ENCODE measurements at regions not wholly inside any gene's neighbourhood (a gene's known extent, or its start where the extent isn't known, plus 50 kb on each side); places are given as distances from the start of the nearest gene placed in this dataset.

DNA sequence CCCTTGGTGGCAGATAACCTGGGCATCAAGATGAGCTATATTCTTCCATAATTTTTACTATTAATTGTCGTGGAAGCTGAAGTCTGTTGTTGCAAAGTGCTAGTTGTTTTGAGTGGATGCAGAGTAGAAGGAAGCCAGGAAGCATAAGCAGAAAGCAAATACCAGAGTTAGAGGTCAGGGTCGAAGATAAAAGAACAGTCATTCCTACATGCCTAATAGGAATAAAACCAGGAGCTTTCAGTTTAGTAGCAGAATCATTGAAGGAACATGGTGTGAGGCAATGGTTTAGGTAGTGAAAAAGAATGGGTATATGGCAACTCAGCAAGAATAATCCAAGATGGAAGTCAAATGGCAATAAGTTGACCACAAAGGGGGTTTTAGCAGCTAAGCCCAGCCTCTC lies 121.6 kb upstream of the FST start:
- Histone ChIP-seq H3K9me3 (ENCODE audit: insufficient read depth, low read length) (no peaks in the 10 kb centered on the region), H3K36me3 (replicated peaks; ENCODE audit: low read depth, low read length) (peaks cover 3% of the 10 kb centered on the region), H3K27me3 (ENCODE audit: low read depth, low read length) (no peaks in the 10 kb centered on the region), H3K4me1 (ENCODE audit: low read length) (peaks cover 10% of the 10 kb centered on the region), H3K4me2 (ENCODE audit: low read length) (no peak overlapping the region), H3K4me3 (ENCODE audit: low read length) (no peak overlapping the region), H4K20me1 (ENCODE audit: insufficient read depth, low read length) (no peaks in the 10 kb centered on the region), H3K27ac (ENCODE audit: low read length) (no peak overlapping the region), H2AFZ (ENCODE audit: low read depth, low read length) (no peak overlapping the region), H3K79me2 (ENCODE audit: low read length) (no peaks in the 10 kb centered on the region), H3K9ac (ENCODE audit: low read length) (no peak overlapping the region)
- TF ChIP-seq CTCF (IDR thresholded peaks at IDR 0.05; ENCODE audit: low read depth, low read length): no peak
- TF ChIP-seq EZH2phosphoT487 (IDR thresholded peaks at IDR 0.05; ENCODE audit: low read depth): no peak

DNA sequence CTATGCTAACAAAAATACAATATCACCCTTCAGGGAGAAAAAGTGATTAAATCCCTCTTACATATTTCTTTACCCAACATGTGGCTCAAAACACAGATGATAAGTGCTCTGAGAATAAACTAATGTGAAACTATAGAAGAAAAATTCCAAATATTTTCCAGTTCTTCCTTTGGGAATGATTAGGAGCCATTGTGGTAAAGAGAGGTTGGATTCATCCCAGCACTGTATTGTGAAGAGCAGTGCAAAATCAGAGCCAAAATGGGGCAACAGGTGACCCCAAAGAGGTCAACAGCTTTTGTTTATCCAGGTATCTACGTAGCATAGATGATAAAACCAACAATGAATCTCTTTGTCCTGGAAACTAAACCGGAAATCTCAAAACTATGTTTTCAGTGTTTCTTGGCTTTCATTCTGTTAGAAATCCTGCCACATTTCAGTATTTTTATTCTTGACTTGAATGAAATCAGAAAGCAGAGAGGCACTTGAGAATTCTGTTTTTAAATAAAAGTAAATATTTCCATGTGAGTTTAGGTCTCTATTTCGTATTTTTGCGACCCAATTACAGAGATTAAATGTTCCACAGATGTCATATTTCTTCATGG lies 120.4 kb upstream of the FST start:
- H3K27me3 ChIP-seq (ENCODE audit: low read depth, low read length): no peaks in the 10 kb centered on the region
- TF ChIP-seq EZH2phosphoT487 (IDR thresholded peaks at IDR 0.05; ENCODE audit: low read depth) (no peak), CTCF (IDR thresholded peaks at IDR 0.05; ENCODE audit: low read depth, low read length) (no peak)
- H3K4me1 ChIP-seq (ENCODE audit: low read length): peaks cover 10% of the 10 kb centered on the region
- H3K9ac ChIP-seq (ENCODE audit: low read length): no peak overlapping the region
- no peaks in the 10 kb centered on the region for H4K20me1 ChIP-seq (ENCODE audit: insufficient read depth, low read length)
- no peaks in the 10 kb centered on the region for H3K9me3 ChIP-seq (ENCODE audit: insufficient read depth, low read length)
- H3K4me3 ChIP-seq (ENCODE audit: low read length): no peak overlapping the region
- H3K27ac ChIP-seq (ENCODE audit: low read length): no peak overlapping the region
- peaks cover 3% of the 10 kb centered on the region for H3K36me3 ChIP-seq (replicated peaks; ENCODE audit: low read depth, low read length)
- H2AFZ ChIP-seq (ENCODE audit: low read depth, low read length): no peak overlapping the region
- no peak overlapping the region for H3K4me2 ChIP-seq (ENCODE audit: low read length)
- no peaks in the 10 kb centered on the region for H3K79me2 ChIP-seq (ENCODE audit: low read length)

DNA sequence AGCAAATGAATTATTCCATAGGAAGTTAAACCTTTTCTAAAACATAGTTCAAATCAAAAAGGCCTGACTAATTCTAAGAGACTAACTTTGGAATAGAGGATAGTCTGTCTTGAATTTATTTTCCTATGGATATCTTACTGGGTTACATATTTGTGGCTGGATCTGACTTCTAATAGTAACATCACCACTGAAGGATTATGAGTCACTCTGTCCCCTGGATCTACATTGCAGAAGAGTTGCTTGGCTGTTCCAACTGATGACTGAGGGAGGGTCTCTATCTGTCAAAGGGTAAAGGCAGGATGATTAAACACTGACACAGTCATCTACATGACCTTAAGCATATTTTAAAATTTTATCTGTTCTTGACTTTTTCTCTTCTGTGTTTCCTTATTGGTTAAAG lies 119.6 kb upstream of the FST start:
- Histone ChIP-seq H3K4me1 (ENCODE audit: low read length) (peaks cover 10% of the 10 kb centered on the region), H3K4me2 (ENCODE audit: low read length) (no peak overlapping the region), H3K9ac (ENCODE audit: low read length) (no peak overlapping the region)

GRCh38 chr5:53361708-53362107 lies 118.7 kb upstream of the FST start:
- Histone ChIP-seq H3K9ac (ENCODE audit: low read length) (no peak overlapping the region), H3K4me2 (ENCODE audit: low read length) (no peak overlapping the region)

More for the DNA sequence above, 119.6 kb upstream of the FST start:
- H4K20me1 ChIP-seq (ENCODE audit: insufficient read depth, low read length): no peaks in the 10 kb centered on the region
- H3K27me3 ChIP-seq (ENCODE audit: low read depth, low read length): no peaks in the 10 kb centered on the region
- peaks cover 3% of the 10 kb centered on the region for H3K36me3 ChIP-seq (replicated peaks; ENCODE audit: low read depth, low read length)
- H3K9me3 ChIP-seq (ENCODE audit: insufficient read depth, low read length): no peaks in the 10 kb centered on the region
- H3K4me3 ChIP-seq (ENCODE audit: low read length): no peak overlapping the region
- no peak overlapping the region for H2AFZ ChIP-seq (ENCODE audit: low read depth, low read length)
- H3K79me2 ChIP-seq (ENCODE audit: low read length): no peaks in the 10 kb centered on the region
- TF ChIP-seq CTCF (IDR thresholded peaks at IDR 0.05; ENCODE audit: low read depth, low read length): no peak
- TF ChIP-seq EZH2phosphoT487 (IDR thresholded peaks at IDR 0.05; ENCODE audit: low read depth): no peak
- H3K27ac ChIP-seq (ENCODE audit: low read length): no peak overlapping the region

More at GRCh38 chr5:53361708-53362107, 118.7 kb upstream of the FST start:
- Histone ChIP-seq H2AFZ (ENCODE audit: low read depth, low read length) (no peak overlapping the region), H4K20me1 (ENCODE audit: insufficient read depth, low read length) (no peaks in the 10 kb centered on the region), H3K27ac (ENCODE audit: low read length) (no peak overlapping the region), H3K36me3 (replicated peaks; ENCODE audit: low read depth, low read length) (peaks cover 3% of the 10 kb centered on the region), H3K79me2 (ENCODE audit: low read length) (no peaks in the 10 kb centered on the region), H3K27me3 (ENCODE audit: low read depth, low read length) (no peaks in the 10 kb centered on the region), H3K9me3 (ENCODE audit: insufficient read depth, low read length) (no peaks in the 10 kb centered on the region), H3K4me1 (ENCODE audit: low read length) (peaks cover 10% of the 10 kb centered on the region), H3K4me3 (ENCODE audit: low read length) (no peak overlapping the region)
- no peak for TF ChIP-seq EZH2phosphoT487 (IDR thresholded peaks at IDR 0.05; ENCODE audit: low read depth)
- no peak for TF ChIP-seq CTCF (IDR thresholded peaks at IDR 0.05; ENCODE audit: low read depth, low read length)
